ENCODE measurements at regions not wholly inside any gene's neighbourhood (a gene's known extent, or its start where the extent isn't known, plus 50 kb on each side); places are given as distances from the start of the nearest gene placed in this dataset.
"Not testable (repeated sequence)": the region's sequence is repeated elsewhere in the genome, so short reads cannot be mapped to it uniquely, and the experiment has no call there.

DNA sequence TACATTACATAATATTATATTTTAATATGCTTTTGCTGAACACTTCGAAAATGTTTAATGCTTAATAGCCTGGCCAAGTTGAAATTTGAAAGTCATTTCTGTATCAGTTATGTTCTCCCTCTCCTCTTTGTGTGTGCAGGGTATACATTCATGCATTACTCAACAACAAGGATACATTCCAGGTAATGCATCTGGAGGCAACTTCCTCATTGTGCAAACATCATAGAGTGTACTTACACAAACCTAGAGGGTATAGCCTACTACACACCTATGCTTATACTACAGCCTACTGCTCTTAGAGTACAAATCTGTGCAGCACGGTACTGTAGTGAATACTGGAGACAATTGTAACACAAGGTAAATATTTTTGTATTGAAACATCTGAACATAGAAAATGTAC, 407.3 kb downstream of the MRPL39 start:
- DNase-seq = no peak
- in situ Hi-C loops (cut with MboI; ENCODE audit: low pct_unique_long_range_greater_than_20kb, low sequenced_read_pairs) = no loop called here

DNA sequence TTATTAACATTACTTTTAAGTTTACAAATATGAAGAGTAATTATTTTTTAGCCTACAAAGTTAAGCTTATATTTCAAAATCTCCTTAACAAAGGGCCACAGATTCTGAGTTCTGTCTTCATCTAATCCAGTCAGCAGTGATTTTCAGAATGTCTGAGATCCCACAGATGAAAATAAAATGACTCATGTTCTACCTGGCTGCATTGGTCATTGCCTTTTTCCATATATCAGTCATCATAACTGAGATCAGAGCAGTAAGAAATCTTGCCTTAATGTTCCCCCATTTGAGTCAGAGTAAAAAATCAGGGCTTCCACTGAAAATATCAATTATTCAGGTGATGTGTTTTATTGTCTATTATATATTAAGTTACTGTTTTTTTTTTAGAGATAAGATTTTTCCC, 416.1 kb downstream of the MRPL39 start:
- in situ Hi-C loops (cut with MboI; ENCODE audit: low pct_unique_long_range_greater_than_20kb, low sequenced_read_pairs) = no loop called here
- no peak for DNase-seq

- in situ Hi-C loops (cut with MboI; ENCODE audit: low pct_unique_long_range_greater_than_20kb, low sequenced_read_pairs) = no loop called here
- no peak for DNase-seq
Observed at GRCh38 chr21:25189497-25189896, 417.8 kb downstream of the MRPL39 start.

GRCh38 chr21:25188677-25189079, 418.6 kb downstream of the MRPL39 start:
- in situ Hi-C loops (cut with MboI; ENCODE audit: low pct_unique_long_range_greater_than_20kb, low sequenced_read_pairs) = no loop called here
- DNase-seq = no peak

GRCh38 chr21:25186273-25186672, 421.0 kb downstream of the MRPL39 start:
- DNase-seq = no peak
- in situ Hi-C loops (cut with MboI; ENCODE audit: low pct_unique_long_range_greater_than_20kb, low sequenced_read_pairs) = no loop called here

DNA sequence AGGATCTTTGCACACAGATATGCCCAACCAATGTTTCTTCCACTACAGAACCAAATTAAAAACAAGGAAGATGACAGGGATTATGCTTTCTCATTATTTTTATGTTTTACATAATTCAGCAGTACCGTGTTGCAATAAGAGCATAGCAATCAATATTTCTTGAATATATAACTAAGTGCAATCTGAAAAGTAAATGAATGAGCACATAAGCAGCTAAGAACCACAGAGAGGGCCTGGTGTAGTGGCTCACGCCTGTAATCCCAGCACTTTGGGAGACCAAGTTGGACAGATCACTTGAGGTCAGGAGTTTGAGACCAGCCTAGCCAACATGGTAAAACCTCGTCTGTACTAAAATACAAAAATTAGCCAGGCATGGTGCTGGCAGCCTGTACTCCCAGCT, 423.7 kb downstream of the MRPL39 start:
- DNase-seq = no peak
- in situ Hi-C loops (cut with MboI; ENCODE audit: low pct_unique_long_range_greater_than_20kb, low sequenced_read_pairs) = no loop called here

DNA sequence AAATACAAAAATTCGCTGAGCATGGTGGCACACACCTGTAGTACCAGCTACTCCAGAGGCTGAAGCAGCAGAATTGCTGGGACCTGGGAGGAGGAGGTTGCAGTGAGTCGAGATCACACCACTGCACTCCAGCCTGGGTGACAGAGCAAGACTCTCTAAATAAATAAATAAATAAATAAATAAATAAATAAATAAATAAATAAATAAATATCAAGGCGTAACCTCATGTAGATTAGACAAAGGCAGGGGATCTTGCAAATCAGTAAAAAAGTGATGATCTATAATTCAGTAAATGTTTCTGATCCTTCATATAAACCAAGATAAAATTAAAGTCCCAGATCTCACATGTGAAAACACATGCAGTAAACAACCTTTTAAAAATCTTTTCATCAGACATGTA, 425.6 kb downstream of the MRPL39 start:
- DNase-seq; in situ Hi-C loops (cut with MboI; ENCODE audit: low pct_unique_long_range_greater_than_20kb, low sequenced_read_pairs): not testable (repeated sequence)

DNA sequence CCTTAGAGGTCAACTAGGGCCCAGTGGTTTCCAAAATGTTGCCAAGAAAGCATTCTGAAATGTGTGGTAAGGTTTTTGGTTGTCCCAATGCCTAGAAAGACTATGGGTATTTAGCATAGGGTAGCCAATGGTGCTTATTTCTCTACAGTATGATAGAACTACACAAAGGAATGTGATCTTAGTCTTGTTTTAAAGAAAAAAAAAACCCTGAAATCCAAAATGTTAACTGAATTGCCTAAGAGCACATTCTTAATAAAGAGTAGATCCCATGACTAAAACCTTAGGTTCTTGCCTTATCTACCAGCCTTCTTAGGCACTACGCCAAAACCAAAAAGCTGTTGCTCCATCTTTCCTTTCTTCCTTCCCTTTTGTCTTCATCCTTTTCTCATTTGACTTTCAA, 428.2 kb downstream of the MRPL39 start:
- no peak for DNase-seq
- in situ Hi-C loops (cut with MboI; ENCODE audit: low pct_unique_long_range_greater_than_20kb, low sequenced_read_pairs) = no loop called here

- DNase-seq = no peak
- in situ Hi-C loops (cut with MboI; ENCODE audit: low pct_unique_long_range_greater_than_20kb, low sequenced_read_pairs) = no loop called here
Observed at GRCh38 chr21:25176637-25177412, 430.5 kb downstream of the MRPL39 start.

DNA sequence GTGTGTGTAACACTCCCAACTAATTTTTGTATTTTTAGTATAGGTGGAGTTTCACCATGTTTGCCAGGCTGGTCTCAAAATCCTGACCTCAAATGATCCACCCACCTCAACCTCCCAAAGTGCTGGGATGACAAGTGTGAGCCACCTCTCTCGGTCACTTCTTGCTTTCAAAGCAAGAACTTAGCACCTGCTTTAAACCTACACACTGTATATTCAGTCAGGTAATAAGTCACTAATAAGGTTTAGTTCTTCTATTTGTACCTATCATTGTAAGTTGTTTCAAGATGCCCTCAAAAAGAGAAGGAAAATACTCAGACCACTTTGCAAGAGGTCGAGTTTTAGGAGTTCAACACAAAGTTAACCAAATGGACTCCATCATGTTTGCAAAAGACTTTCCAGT, 431.3 kb downstream of the MRPL39 start:
- in situ Hi-C loops (cut with MboI; ENCODE audit: low pct_unique_long_range_greater_than_20kb, low sequenced_read_pairs) = no loop called here
- DNase-seq = no peak

DNA sequence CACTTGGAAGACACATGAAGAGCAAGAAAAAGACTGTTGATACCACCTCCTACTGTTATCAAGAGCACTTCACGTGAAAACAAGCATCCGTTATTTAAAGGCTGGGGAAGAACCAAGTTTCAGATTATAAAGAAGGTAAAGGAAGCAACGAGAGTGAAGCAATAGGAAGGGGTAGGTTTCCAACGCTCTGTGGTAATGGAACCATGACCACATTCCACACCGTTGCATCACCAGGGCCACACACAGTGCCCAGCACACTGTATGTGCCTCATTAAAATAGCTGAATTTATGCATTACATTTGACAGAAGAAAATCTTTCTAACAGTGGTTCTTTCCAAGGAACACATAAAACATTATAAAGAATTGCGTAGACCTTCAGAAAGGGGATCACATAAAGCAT, 435.8 kb downstream of the MRPL39 start:
- DNase-seq = peak; percentile 19
- in situ Hi-C loops (cut with MboI; ENCODE audit: low pct_unique_long_range_greater_than_20kb, low sequenced_read_pairs) = no loop called here

- no peak for DNase-seq
- in situ Hi-C loops (cut with MboI; ENCODE audit: low pct_unique_long_range_greater_than_20kb, low sequenced_read_pairs) = no loop called here
Observed at GRCh38 chr21:25170681-25171080, 436.6 kb downstream of the MRPL39 start.

- in situ Hi-C loops (cut with MboI; ENCODE audit: low pct_unique_long_range_greater_than_20kb, low sequenced_read_pairs) = no loop called here
- no peak for DNase-seq
Observed at GRCh38 chr21:25169370-25169769, 437.9 kb downstream of the MRPL39 start.

GRCh38 chr21:25166904-25167303, 440.4 kb downstream of the MRPL39 start:
- in situ Hi-C loops (cut with MboI; ENCODE audit: low pct_unique_long_range_greater_than_20kb, low sequenced_read_pairs); DNase-seq: not testable (repeated sequence)

- no peak for DNase-seq
- in situ Hi-C loops (cut with MboI; ENCODE audit: low pct_unique_long_range_greater_than_20kb, low sequenced_read_pairs) = no loop called here
Observed at GRCh38 chr21:25161571-25161970, 445.7 kb downstream of the MRPL39 start.

DNA sequence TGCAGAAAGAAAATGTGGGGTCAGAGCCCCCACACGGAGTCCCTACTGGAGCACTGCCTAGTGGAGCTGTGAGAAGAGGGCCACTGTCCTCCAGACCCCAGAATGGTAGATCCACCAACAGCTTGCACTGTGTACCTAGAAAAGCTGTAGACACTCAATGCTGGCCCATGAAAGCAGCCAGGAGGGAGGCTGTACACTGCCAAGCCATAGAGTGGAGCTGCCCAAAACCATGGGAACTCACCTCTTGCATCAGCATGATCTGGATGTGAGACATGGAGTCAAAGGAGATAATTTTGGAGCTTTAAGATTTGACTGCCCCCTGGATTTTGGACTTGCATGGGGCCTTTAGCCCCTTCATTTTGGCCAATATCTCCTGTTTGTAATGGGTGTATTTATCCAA, 452.3 kb downstream of the MRPL39 start:
- DNase-seq; in situ Hi-C loops (cut with MboI; ENCODE audit: low pct_unique_long_range_greater_than_20kb, low sequenced_read_pairs): not testable (repeated sequence)

- in situ Hi-C loops (cut with MboI; ENCODE audit: low pct_unique_long_range_greater_than_20kb, low sequenced_read_pairs) = no loop called here
Observed at GRCh38 chr21:25149022-25149421, 458.3 kb downstream of the MRPL39 start.

GRCh38 chr21:25139414-25139813, 467.9 kb downstream of the MRPL39 start:
- no peak for DNase-seq
- in situ Hi-C loops (cut with MboI; ENCODE audit: low pct_unique_long_range_greater_than_20kb, low sequenced_read_pairs) = no loop called here

More at GRCh38 chr21:25149022-25149421, 458.3 kb downstream of the MRPL39 start:
- no peak for DNase-seq

GRCh38 chr21:25133939-25134338, 473.3 kb downstream of the MRPL39 start:
- no peak for DNase-seq

DNA sequence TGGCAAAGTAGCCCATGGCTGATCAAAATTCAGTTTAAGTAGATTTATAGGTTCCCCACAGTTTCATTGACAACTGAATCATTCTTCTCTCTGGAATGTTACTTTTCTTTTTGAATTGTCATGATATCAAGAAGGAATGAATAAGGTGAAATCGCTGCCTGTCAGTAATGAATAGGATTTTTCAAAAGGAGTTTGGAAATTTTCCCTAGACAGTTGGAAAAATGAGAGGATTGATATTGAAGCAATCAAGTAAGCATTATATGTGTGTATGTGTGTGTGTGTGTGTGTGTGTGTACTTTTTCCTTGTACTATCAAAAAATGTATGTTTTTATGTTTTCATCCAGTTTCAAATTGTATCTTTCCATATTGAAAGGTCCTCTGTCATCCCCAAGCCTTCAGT, 479.5 kb downstream of the MRPL39 start:
- in situ Hi-C loops (cut with MboI; ENCODE audit: low pct_unique_long_range_greater_than_20kb, low sequenced_read_pairs) = no loop called here
- DNase-seq = no peak

More at GRCh38 chr21:25133939-25134338, 473.3 kb downstream of the MRPL39 start:
- in situ Hi-C loops (cut with MboI; ENCODE audit: low pct_unique_long_range_greater_than_20kb, low sequenced_read_pairs) = no loop called here

- DNase-seq = no peak
- in situ Hi-C loops (cut with MboI; ENCODE audit: low pct_unique_long_range_greater_than_20kb, low sequenced_read_pairs) = no loop called here
Observed at GRCh38 chr21:25127007-25127406, 480.3 kb downstream of the MRPL39 start.

Data from KBM-7 (cell line).